Spleen (tissue), 7 donors: ENCODE measurements at regions not wholly inside any gene's neighbourhood (a gene's known extent, or its start where the extent isn't known, plus 50 kb on each side); places are given as distances from the start of the nearest gene placed in this dataset.

Source experiments
- CTCF ChIP-seq, 11 experiments: fragments of 200-600 bp in 7 of 11; fragments of 450-650 bp in 4 of 11; sonication (generic) in 4 of 11; IDR thresholded peaks in 8 of 11; conservative IDR thresholded peaks in 3 of 11; 1 replicate in 7 of 11; 2 replicates in 4 of 11; pipeline versions ENCODE4 v1.4.0 to v1.8.0; 2016 to 2021; ENCODE audit warnings: antibody characterized with exemption in 11 of 11, inconsistent platforms in 4 of 11, mild to moderate bottlenecking in 1 of 11
- POLR2A ChIP-seq, 3 donors: fragments of 450-650 bp; IDR thresholded peaks; one replicate each; pipeline ENCODE4 v1.5.1; 2017; ENCODE audit warnings: antibody characterized with exemption in 3 of 3, mild to moderate bottlenecking in 1 of 3
- donor health status: DM: no; HTN: no; CAD: no; lungs with moderate emphysema.
- donor health status: DM: no; HTN: no; CAD: no.
- donor health status: DM: no; HTN: no; CAD: no.

- TF ChIP-seq POLR2A (IDR thresholded peaks at IDR 0.05) (no peak), CTCF (IDR thresholded peaks at IDR 0.05 in 8 of 11, conservative IDR thresholded peaks at IDR 0.05 in 3 of 11) (no peak)
These were observed 178.9 kb upstream of the ARID1B start for GRCh38 chr6:156598071-156598854.
